ENCODE measurements at regions not wholly inside any gene's neighbourhood (a gene's known extent, or its start where the extent isn't known, plus 50 kb on each side); places are given as distances from the start of the nearest gene placed in this dataset.

GRCh38 chr16:85306793-85307551 is 194.7 kb upstream of the CIBAR2 start:
- Histone ChIP-seq H3K9me3 (ENCODE audit: control insufficient read depth, low read length) (no peaks in the 10 kb centered on the region), H3K27ac (ENCODE audit: low read depth, low read length) (no peak overlapping the region), H3K4me3 (ENCODE audit: low read length) (no peak overlapping the region), H3K9ac (ENCODE audit: extremely low read depth, low read length, poor library complexity, severe bottlenecking) (no peak overlapping the region), H3K4me1 (ENCODE audit: control insufficient read depth, insufficient read depth, low read length) (peaks cover 34% of the 10 kb centered on the region), H3K36me3 (ENCODE audit: control insufficient read depth, insufficient read depth, low read length) (no peaks in the 10 kb centered on the region), H3K27me3 (ENCODE audit: control insufficient read depth, insufficient read depth, low read length, poor library complexity, severe bottlenecking) (no peaks in the 10 kb centered on the region)
- Mint-ChIP-seq H3K36me3 (ENCODE audit: low read depth) (no peaks in the 10 kb centered on the region), H3K27ac (no peak overlapping the region), H3K4me3 (no peak overlapping the region), H3K27me3 (ENCODE audit: insufficient read depth) (no peaks in the 10 kb centered on the region), H3K9me3 (peaks cover 5% of the 10 kb centered on the region), H3K4me1 (peaks cover 33% of the 10 kb centered on the region)
- TF ChIP-seq CTCF (conservative IDR thresholded peaks at IDR 0.05): no peak
- no peak for DNase-seq
- 87 to 89% methylated on average over 13 to 19 of the region's 19 CpGs for WGBS, 2 experiments (ENCODE audit: insufficient coverage in 1 of 2, insufficient read length in 1 of 2)

- H3K9me3 Mint-ChIP-seq: peaks cover 5% of the 10 kb centered on the region
- TF ChIP-seq CTCF (conservative IDR thresholded peaks at IDR 0.05): no peak
- DNase-seq: no peak
- no peaks in the 10 kb centered on the region for H3K9me3 ChIP-seq (ENCODE audit: control insufficient read depth, low read length)
- H3K4me3 Mint-ChIP-seq: no peak overlapping the region
- no peak overlapping the region for H3K9ac ChIP-seq (ENCODE audit: extremely low read depth, low read length, poor library complexity, severe bottlenecking)
- no peak overlapping the region for H3K27ac Mint-ChIP-seq
- peaks cover 33% of the 10 kb centered on the region for H3K4me1 Mint-ChIP-seq
- H3K36me3 ChIP-seq (ENCODE audit: control insufficient read depth, insufficient read depth, low read length): no peaks in the 10 kb centered on the region
- no peaks in the 10 kb centered on the region for H3K27me3 Mint-ChIP-seq (ENCODE audit: insufficient read depth)
- WGBS, 2 experiments (ENCODE audit: insufficient coverage in 1 of 2, insufficient read length in 1 of 2): 89% methylated on average over 16 to 24 of the region's 24 CpGs
- H3K27me3 ChIP-seq (ENCODE audit: control insufficient read depth, insufficient read depth, low read length, poor library complexity, severe bottlenecking): no peaks in the 10 kb centered on the region
- H3K36me3 Mint-ChIP-seq (ENCODE audit: low read depth): no peaks in the 10 kb centered on the region
- H3K27ac ChIP-seq (ENCODE audit: low read depth, low read length): no peak overlapping the region
- H3K4me1 ChIP-seq (ENCODE audit: control insufficient read depth, insufficient read depth, low read length): peaks cover 33% of the 10 kb centered on the region
- H3K4me3 ChIP-seq (ENCODE audit: low read length): no peak overlapping the region
Observed at GRCh38 chr16:85307552-85308364, 195.5 kb upstream of the CIBAR2 start.

GRCh38 chr16:85308611-85309540 is 196.6 kb upstream of the CIBAR2 start:
- no peak overlapping the region for H3K27ac Mint-ChIP-seq
- H3K9ac ChIP-seq (ENCODE audit: extremely low read depth, low read length, poor library complexity, severe bottlenecking): no peak overlapping the region
- H3K36me3 Mint-ChIP-seq (ENCODE audit: low read depth): no peaks in the 10 kb centered on the region
- H3K27me3 Mint-ChIP-seq (ENCODE audit: insufficient read depth): no peaks in the 10 kb centered on the region
- no peak overlapping the region for H3K4me3 Mint-ChIP-seq
- H3K4me1 ChIP-seq (ENCODE audit: control insufficient read depth, insufficient read depth, low read length): peaks cover 35% of the 10 kb centered on the region
- no peaks in the 10 kb centered on the region for H3K36me3 ChIP-seq (ENCODE audit: control insufficient read depth, insufficient read depth, low read length)
- peaks cover 37% of the 10 kb centered on the region for H3K4me1 Mint-ChIP-seq
- H3K9me3 ChIP-seq (ENCODE audit: control insufficient read depth, low read length): no peaks in the 10 kb centered on the region
- 88 to 92% methylated on average over 14 to 16 of the region's 17 CpGs for WGBS, 2 experiments (ENCODE audit: insufficient coverage in 1 of 2, insufficient read length in 1 of 2)
- H3K27ac ChIP-seq (ENCODE audit: low read depth, low read length): no peak overlapping the region
- TF ChIP-seq CTCF (conservative IDR thresholded peaks at IDR 0.05): no peak
- peaks cover 5% of the 10 kb centered on the region for H3K9me3 Mint-ChIP-seq
- no peak for DNase-seq
- no peaks in the 10 kb centered on the region for H3K27me3 ChIP-seq (ENCODE audit: control insufficient read depth, insufficient read depth, low read length, poor library complexity, severe bottlenecking)
- no peak overlapping the region for H3K4me3 ChIP-seq (ENCODE audit: low read length)

Measured in endodermal cell (in vitro differentiated cells).